ENCODE measurements at regions not wholly inside any gene's neighbourhood (a gene's known extent, or its start where the extent isn't known, plus 50 kb on each side); places are given as distances from the start of the nearest gene placed in this dataset.

- H3K4me1 ChIP-seq: no peaks in the 10 kb centered on the region
- H3K27me3 ChIP-seq: no peaks in the 10 kb centered on the region
- no peak for TF ChIP-seq POLR2A (IDR thresholded peaks at IDR 0.05)
- TF ChIP-seq, protein P1, sequence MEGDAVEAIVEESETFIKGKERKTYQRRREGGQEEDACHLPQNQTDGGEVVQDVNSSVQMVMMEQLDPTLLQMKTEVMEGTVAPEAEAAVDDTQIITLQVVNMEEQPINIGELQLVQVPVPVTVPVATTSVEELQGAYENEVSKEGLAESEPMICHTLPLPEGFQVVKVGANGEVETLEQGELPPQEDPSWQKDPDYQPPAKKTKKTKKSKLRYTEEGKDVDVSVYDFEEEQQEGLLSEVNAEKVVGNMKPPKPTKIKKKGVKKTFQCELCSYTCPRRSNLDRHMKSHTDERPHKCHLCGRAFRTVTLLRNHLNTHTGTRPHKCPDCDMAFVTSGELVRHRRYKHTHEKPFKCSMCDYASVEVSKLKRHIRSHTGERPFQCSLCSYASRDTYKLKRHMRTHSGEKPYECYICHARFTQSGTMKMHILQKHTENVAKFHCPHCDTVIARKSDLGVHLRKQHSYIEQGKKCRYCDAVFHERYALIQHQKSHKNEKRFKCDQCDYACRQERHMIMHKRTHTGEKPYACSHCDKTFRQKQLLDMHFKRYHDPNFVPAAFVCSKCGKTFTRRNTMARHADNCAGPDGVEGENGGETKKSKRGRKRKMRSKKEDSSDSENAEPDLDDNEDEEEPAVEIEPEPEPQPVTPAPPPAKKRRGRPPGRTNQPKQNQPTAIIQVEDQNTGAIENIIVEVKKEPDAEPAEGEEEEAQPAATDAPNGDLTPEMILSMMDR (IDR thresholded peaks at IDR 0.05): no peak
- TF ChIP-seq EP300 (IDR thresholded peaks at IDR 0.05; ENCODE audit: low read depth): no peak
- in situ Hi-C loops (cut with MboI; ENCODE audit: low pct_ligation_motif_present in 1 of 4, low pct_unique_long_range_greater_than_20kb in 1 of 4, low sequenced_read_pairs in 3 of 4) (no loop called here), intact Hi-C loops (cut with DNase I; ENCODE audit: low total_unique reads) (no loop called here)
- H3K27ac ChIP-seq: no peak overlapping the region
- no peaks in the 10 kb centered on the region for H3K9me3 ChIP-seq
- 60% methylated on average over 8 of the region's 8 CpGs; no CpG with 5 or more reads in 1 of the 2 donors for WGBS, 2 donors (ENCODE audit: low coverage in 1 of 2)
- DNase-seq: no peak
- H3K4me3 ChIP-seq: no peak overlapping the region
- H3K36me3 ChIP-seq: no peaks in the 10 kb centered on the region
These were observed 517.7 kb downstream of the BCOR start for GRCh38 chrX:39580043-39580442.

- no peaks in the 10 kb centered on the region for H3K9me3 ChIP-seq
- no peak overlapping the region for H3K4me3 ChIP-seq
- DNase-seq: no peak
- intact Hi-C loops (cut with DNase I; ENCODE audit: low total_unique reads) (no loop called here), in situ Hi-C loops (cut with MboI; ENCODE audit: low pct_ligation_motif_present in 1 of 4, low pct_unique_long_range_greater_than_20kb in 1 of 4, low sequenced_read_pairs in 3 of 4) (no loop called here)
- no peaks in the 10 kb centered on the region for H3K27me3 ChIP-seq
- TF ChIP-seq EP300 (IDR thresholded peaks at IDR 0.05; ENCODE audit: low read depth) (no peak), POLR2A (IDR thresholded peaks at IDR 0.05) (no peak), POLR2AphosphoS5 (IDR thresholded peaks at IDR 0.05) (no peak)
- TF ChIP-seq, protein P1 (IDR thresholded peaks at IDR 0.05): no peak
- no peaks in the 10 kb centered on the region for H3K36me3 ChIP-seq
- no peaks in the 10 kb centered on the region for H3K4me1 ChIP-seq
- H3K27ac ChIP-seq: no peak overlapping the region
- WGBS, 2 donors (ENCODE audit: low coverage in 1 of 2): 51% methylated on average over 3 of the region's 3 CpGs; no CpG with 5 or more reads in 1 of the 2 donors
These were observed 516.3 kb downstream of the BCOR start for GRCh38 chrX:39581411-39581810.

DNA sequence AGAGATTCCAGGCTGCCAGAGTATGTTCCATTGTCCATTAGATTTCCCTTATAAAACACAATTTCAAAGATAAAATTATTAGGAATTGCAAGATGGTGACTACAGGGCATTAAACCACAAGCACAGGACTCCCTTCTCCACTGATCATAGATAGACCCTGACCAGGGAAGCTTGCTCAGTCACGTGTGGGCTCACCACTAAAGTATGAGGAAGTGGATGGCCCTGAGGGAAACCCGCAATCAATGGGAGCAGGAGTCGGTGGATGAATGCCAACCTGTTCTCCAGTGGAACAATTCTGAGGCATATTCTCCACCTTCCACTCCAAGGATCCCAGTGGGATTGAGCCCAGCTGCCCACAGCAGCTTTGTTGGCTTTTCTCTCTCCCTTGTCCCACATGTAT, 515.7 kb downstream of the BCOR start:
- WGBS, 2 donors (ENCODE audit: low coverage in 1 of 2): 49 to 90% methylated on average over 2 to 3 of the region's 3 CpGs
- Histone ChIP-seq H3K4me3 (no peak overlapping the region), H3K27ac (no peak overlapping the region), H3K36me3 (no peaks in the 10 kb centered on the region), H3K27me3 (no peaks in the 10 kb centered on the region), H3K9me3 (no peaks in the 10 kb centered on the region), H3K4me1 (no peaks in the 10 kb centered on the region)
- no peak for DNase-seq
- in situ Hi-C loops (cut with MboI; ENCODE audit: low pct_ligation_motif_present in 1 of 4, low pct_unique_long_range_greater_than_20kb in 1 of 4, low sequenced_read_pairs in 3 of 4) (no loop called here), intact Hi-C loops (cut with DNase I; ENCODE audit: low total_unique reads) (no loop called here)
- TF ChIP-seq POLR2A (IDR thresholded peaks at IDR 0.05) (no peak), POLR2AphosphoS5 (IDR thresholded peaks at IDR 0.05) (no peak), EP300 (IDR thresholded peaks at IDR 0.05; ENCODE audit: low read depth) (no peak)
- TF ChIP-seq, protein P1 (IDR thresholded peaks at IDR 0.05): no peak

DNA sequence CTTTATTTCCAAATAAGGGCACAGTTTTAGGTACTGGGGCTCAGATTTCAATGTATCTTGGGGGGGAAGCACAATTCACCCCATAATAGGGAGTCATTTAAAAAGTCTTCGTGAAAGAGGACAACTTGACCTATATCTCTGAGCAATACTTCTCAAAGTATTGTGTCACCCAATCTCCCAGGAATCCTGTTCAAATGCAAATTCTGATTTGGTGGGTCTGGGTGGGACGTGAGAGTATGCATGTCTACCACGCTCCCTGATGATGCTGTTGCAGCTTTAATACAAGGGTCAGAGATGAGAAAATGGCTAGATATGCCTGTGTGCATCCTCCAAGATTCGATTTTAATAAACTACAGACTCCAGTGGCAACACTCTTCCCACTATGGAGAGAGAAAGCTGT, 514.8 kb downstream of the BCOR start:
- Histone ChIP-seq H3K27ac (no peak overlapping the region), H3K4me1 (no peaks in the 10 kb centered on the region), H3K9me3 (no peaks in the 10 kb centered on the region), H3K36me3 (no peaks in the 10 kb centered on the region), H3K4me3 (no peak overlapping the region), H3K27me3 (no peaks in the 10 kb centered on the region)
- TF ChIP-seq POLR2A (IDR thresholded peaks at IDR 0.05): no peak
- no peak for TF ChIP-seq POLR2AphosphoS5 (IDR thresholded peaks at IDR 0.05)
- no peak for TF ChIP-seq EP300 (IDR thresholded peaks at IDR 0.05; ENCODE audit: low read depth)
- intact Hi-C loops (cut with DNase I; ENCODE audit: low total_unique reads) (no loop called here), in situ Hi-C loops (cut with MboI; ENCODE audit: low pct_ligation_motif_present in 1 of 4, low pct_unique_long_range_greater_than_20kb in 1 of 4, low sequenced_read_pairs in 3 of 4) (no loop called here)
- 72 to 87% methylated on average over 3 to 4 of the region's 4 CpGs for WGBS, 2 donors (ENCODE audit: low coverage in 1 of 2)
- DNase-seq: no peak

DNA sequence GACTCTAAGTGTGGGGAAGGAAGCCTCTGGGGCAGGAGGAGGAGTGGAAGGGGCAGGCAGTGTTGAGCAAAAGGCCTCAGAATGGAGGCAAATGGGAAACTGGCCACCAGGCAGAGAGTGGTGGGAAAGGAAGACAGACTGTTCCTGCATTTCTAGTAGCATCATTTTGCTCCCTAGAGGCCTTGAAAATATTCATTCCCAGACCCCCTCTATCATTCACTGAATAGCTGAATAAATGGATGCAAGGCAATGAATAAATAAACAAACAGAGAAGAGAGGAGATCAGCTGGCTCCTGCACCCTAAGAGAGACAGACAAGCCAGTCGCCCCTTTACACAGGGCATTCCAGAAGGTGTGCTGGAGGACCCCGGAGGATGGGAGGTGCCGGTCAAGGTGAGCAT, 511.9 kb downstream of the BCOR start:
- DNase-seq: no peak
- H3K4me1 ChIP-seq: no peaks in the 10 kb centered on the region
- H3K27ac ChIP-seq: no peak overlapping the region
- WGBS, 2 donors (ENCODE audit: low coverage in 1 of 2): 78% methylated on average over 3 of the region's 3 CpGs; no CpG with 5 or more reads in 1 of the 2 donors
- in situ Hi-C loops (cut with MboI; ENCODE audit: low pct_ligation_motif_present in 1 of 4, low pct_unique_long_range_greater_than_20kb in 1 of 4, low sequenced_read_pairs in 3 of 4): no loop called here
- no peaks in the 10 kb centered on the region for H3K36me3 ChIP-seq
- no peak overlapping the region for H3K4me3 ChIP-seq
- intact Hi-C loops (cut with DNase I; ENCODE audit: low total_unique reads): no loop called here
- no peaks in the 10 kb centered on the region for H3K9me3 ChIP-seq
- no peaks in the 10 kb centered on the region for H3K27me3 ChIP-seq
- no peak for TF ChIP-seq POLR2A (IDR thresholded peaks at IDR 0.05)
- TF ChIP-seq EP300 (IDR thresholded peaks at IDR 0.05; ENCODE audit: low read depth): no peak
- TF ChIP-seq, protein P1 (IDR thresholded peaks at IDR 0.05): no peak
- no peak for TF ChIP-seq POLR2AphosphoS5 (IDR thresholded peaks at IDR 0.05)

All from transverse colon (tissue), 4 donors.